HUES48 (cell line): ENCODE measurements at regions not wholly inside any gene's neighbourhood (a gene's known extent, or its start where the extent isn't known, plus 50 kb on each side); places are given as distances from the start of the nearest gene placed in this dataset.

Experiments used
- H3K27ac ChIP-seq: one replicate; pipeline ENCODE4 v1.7.0; 2013; ENCODE audit warnings: low read depth, low read length, inconsistent platforms
- H3K27me3 ChIP-seq: 2 replicates; pipeline ENCODE4 v1.6.1; 2013; ENCODE audit warnings: mild to moderate bottlenecking, low read length; ENCODE audit not compliant: control insufficient read depth, insufficient read depth
- H3K36me3 ChIP-seq: 2 replicates; pipeline ENCODE4 v1.6.1; 2013; ENCODE audit warnings: low read length; ENCODE audit not compliant: control insufficient read depth, insufficient read depth
- H3K4me1 ChIP-seq: 2 replicates; pipeline ENCODE4 v1.6.1; 2013; ENCODE audit warnings: mild to moderate bottlenecking, low read length; ENCODE audit not compliant: control insufficient read depth, insufficient read depth
- H3K4me3 ChIP-seq: 2 replicates; pipeline ENCODE4 v1.5.1; 2013; ENCODE audit warnings: mild to moderate bottlenecking, low read depth, low read length
- H3K9ac ChIP-seq: 2 replicates; pipeline ENCODE4 v1.6.1; 2013; ENCODE audit warnings: mild to moderate bottlenecking, low read depth, low read length, moderate library complexity
- H3K9me3 ChIP-seq: 2 replicates; pipeline ENCODE4 v1.6.1; 2013; ENCODE audit warnings: low read length; ENCODE audit not compliant: control insufficient read depth, insufficient read depth

GRCh38 chr12:111193067-111193466, 175.8 kb downstream of the PHETA1 start:
- H3K27me3 ChIP-seq, result no peaks in the 10 kb centered on the region
- H3K27ac ChIP-seq, result no peak overlapping the region

GRCh38 chr12:111192647-111193046, 176.2 kb downstream of the PHETA1 start:
- Histone ChIP-seq H3K4me3 (no peak overlapping the region), H3K9me3 (no peaks in the 10 kb centered on the region), H3K4me1 (peaks cover 12% of the 10 kb centered on the region), H3K27me3 (no peaks in the 10 kb centered on the region), H3K9ac (no peak overlapping the region; the same call in 1 of the 2 replicates), H3K36me3 (no peaks in the 10 kb centered on the region), H3K27ac (no peak overlapping the region)

More at GRCh38 chr12:111193067-111193466, 175.8 kb downstream of the PHETA1 start:
- peaks cover 12% of the 10 kb centered on the region for H3K4me1 ChIP-seq
- no peak overlapping the region for H3K4me3 ChIP-seq
- no peak overlapping the region; the same call in 1 of the 2 replicates for H3K9ac ChIP-seq
- no peaks in the 10 kb centered on the region for H3K9me3 ChIP-seq
- no peaks in the 10 kb centered on the region for H3K36me3 ChIP-seq

- Histone ChIP-seq H3K9me3 (no peaks in the 10 kb centered on the region), H3K4me3 (no peak overlapping the region), H3K4me1 (peaks cover 12% of the 10 kb centered on the region), H3K27me3 (no peaks in the 10 kb centered on the region), H3K36me3 (no peaks in the 10 kb centered on the region), H3K9ac (no peak overlapping the region), H3K27ac (no peak overlapping the region)
These were observed 178.0 kb downstream of the PHETA1 start for GRCh38 chr12:111190741-111191526.

- Histone ChIP-seq H3K4me3 (no peak overlapping the region), H3K27ac (no peak overlapping the region), H3K27me3 (no peaks in the 10 kb centered on the region), H3K9me3 (no peaks in the 10 kb centered on the region), H3K4me1 (peaks cover 12% of the 10 kb centered on the region), H3K9ac (no peak overlapping the region), H3K36me3 (no peaks in the 10 kb centered on the region)
These were observed 179.1 kb downstream of the PHETA1 start for GRCh38 chr12:111189792-111190191.

GRCh38 chr12:111188436-111188835, 180.5 kb downstream of the PHETA1 start:
- Histone ChIP-seq H3K9ac (no peak overlapping the region), H3K27me3 (no peaks in the 10 kb centered on the region), H3K36me3 (no peaks in the 10 kb centered on the region)

GRCh38 chr12:111186347-111186746, 182.5 kb downstream of the PHETA1 start:
- Histone ChIP-seq H3K9me3 (no peaks in the 10 kb centered on the region), H3K27me3 (no peaks in the 10 kb centered on the region), H3K4me3 (no peak overlapping the region), H3K9ac (no peak overlapping the region), H3K4me1 (no peaks in the 10 kb centered on the region), H3K27ac (no peak overlapping the region), H3K36me3 (no peaks in the 10 kb centered on the region)

More at GRCh38 chr12:111188436-111188835, 180.5 kb downstream of the PHETA1 start:
- Histone ChIP-seq H3K4me1 (peaks cover 12% of the 10 kb centered on the region), H3K4me3 (no peak overlapping the region), H3K27ac (no peak overlapping the region), H3K9me3 (no peaks in the 10 kb centered on the region)

GRCh38 chr12:111185889-111186227, 183.0 kb downstream of the PHETA1 start:
- Histone ChIP-seq H3K4me3 (no peak overlapping the region), H3K4me1 (no peaks in the 10 kb centered on the region), H3K27ac (no peak overlapping the region), H3K9me3 (no peaks in the 10 kb centered on the region), H3K36me3 (no peaks in the 10 kb centered on the region), H3K9ac (no peak overlapping the region), H3K27me3 (no peaks in the 10 kb centered on the region)

- Histone ChIP-seq H3K4me1 (no peaks in the 10 kb centered on the region), H3K9ac (no peak overlapping the region), H3K36me3 (no peaks in the 10 kb centered on the region), H3K27me3 (no peaks in the 10 kb centered on the region), H3K9me3 (no peaks in the 10 kb centered on the region), H3K4me3 (no peak overlapping the region), H3K27ac (no peak overlapping the region)
These were observed 183.5 kb downstream of the PHETA1 start for GRCh38 chr12:111185206-111185888.

- H3K4me1 ChIP-seq, result 0 out of 2 replicates have a peak, but pooled peaks cover 3% of the 10 kb centered on the region
- H3K9me3 ChIP-seq, result no peaks in the 10 kb centered on the region
- H3K27me3 ChIP-seq, result no peaks in the 10 kb centered on the region
- H3K36me3 ChIP-seq, result no peaks in the 10 kb centered on the region
- no peak overlapping the region for H3K9ac ChIP-seq
- no peak overlapping the region for H3K4me3 ChIP-seq
- no peak overlapping the region for H3K27ac ChIP-seq
These were observed 184.7 kb downstream of the PHETA1 start for GRCh38 chr12:111184161-111184560.

- Histone ChIP-seq H3K9me3 (no peaks in the 10 kb centered on the region), H3K4me1 (0 out of 2 replicates have a peak, but pooled peaks cover 3% of the 10 kb centered on the region), H3K36me3 (no peaks in the 10 kb centered on the region), H3K27me3 (no peaks in the 10 kb centered on the region), H3K27ac (no peak overlapping the region), H3K4me3 (no peak overlapping the region), H3K9ac (no peak overlapping the region)
These were observed 185.8 kb downstream of the PHETA1 start for GRCh38 chr12:111183094-111183493.

GRCh38 chr12:111182382-111182781, 186.5 kb downstream of the PHETA1 start:
- Histone ChIP-seq H3K36me3 (no peaks in the 10 kb centered on the region), H3K9me3 (no peaks in the 10 kb centered on the region), H3K9ac (no peak overlapping the region), H3K4me1 (0 out of 2 replicates have a peak, but pooled peaks cover 3% of the 10 kb centered on the region), H3K27ac (no peak overlapping the region), H3K27me3 (no peaks in the 10 kb centered on the region), H3K4me3 (no peak overlapping the region)
